HEK293 (cell line): ENCODE measurements at regions not wholly inside any gene's neighbourhood (a gene's known extent, or its start where the extent isn't known, plus 50 kb on each side); places are given as distances from the start of the nearest gene placed in this dataset.

Source experiments
- CTCF ChIA-PET: fragments of 350-600 bp; formaldehyde crosslinking; extraction: SDS; loops from one replicate; lab custom pipeline; 2021; ENCODE audit warnings: antibody characterized with exemption; lab: Yijun Ruan, JAX
- POLR2A ChIA-PET: fragments of 300-600 bp; formaldehyde crosslinking; extraction: SDS; loops from one replicate; lab custom pipeline; 2020; ENCODE audit warnings: antibody characterized with exemption, inconsistent platforms; lab: Yijun Ruan, JAX
- H3K27ac ChIP-seq: fragments of 200-500 bp; sonication (Bioruptor generic); 2 replicates; pipeline ENCODE4 v1.5.1; 2014; ENCODE audit warnings: low read depth, low read length, control low read depth, inconsistent platforms; ENCODE audit errors: extremely low read depth
- H3K36me3 ChIP-seq, 2 experiments: fragments of 200-500 bp in 1 of 2; sonication (Bioruptor generic) in 1 of 2; 1 replicate in 1 of 2; 2 replicates in 1 of 2; pipeline ENCODE4 v1.5.1; 2014 to 2017; ENCODE audit warnings: inconsistent platforms in 2 of 2, low read length in 2 of 2; ENCODE audit not compliant: control insufficient read depth in 2 of 2, insufficient read depth in 1 of 2
- H3K4me1 ChIP-seq: fragments of 200-500 bp; sonication (Bioruptor generic); 2 replicates; pipeline ENCODE4 v1.5.1; 2014; ENCODE audit warnings: mild to moderate bottlenecking, low read length, inconsistent platforms; ENCODE audit not compliant: control insufficient read depth, insufficient read depth
- H3K4me3 ChIP-seq: 2 replicates; pipeline ENCODE4 v1.5.1; 2011; ENCODE audit warnings: low read depth, mild to moderate bottlenecking, control low read depth, low read length, moderate library complexity
- H3K9me3 ChIP-seq: fragments of 200-500 bp; sonication (Bioruptor generic); 2 replicates; pipeline ENCODE4 v1.5.1; 2014; ENCODE audit warnings: low read depth, low read length, inconsistent platforms; ENCODE audit not compliant: control insufficient read depth, insufficient read depth
- EGR2 ChIP-seq: fragments of 450-650 bp; formaldehyde crosslinking; IDR thresholded peaks from 2 replicates; pipeline ENCODE4 v1.5.1; 2016; ENCODE audit warnings: low read depth, missing biosample characterization, missing genetic modification characterization
- FEZF1 ChIP-seq: fragments of 450-650 bp; formaldehyde crosslinking; IDR thresholded peaks from 2 replicates; pipeline ENCODE4 v1.5.1; 2016; ENCODE audit warnings: missing biosample characterization, missing genetic modification characterization
- KLF1 ChIP-seq: fragments of 450-650 bp; formaldehyde crosslinking; IDR thresholded peaks from 2 replicates; pipeline ENCODE4 v1.5.1; 2016; ENCODE audit warnings: missing biosample characterization, missing genetic modification characterization
- SCRT1 ChIP-seq: fragments of 450-650 bp; formaldehyde crosslinking; IDR thresholded peaks from 2 replicates; pipeline ENCODE4 v1.5.1; 2016; ENCODE audit warnings: missing biosample characterization, missing genetic modification characterization, borderline replicate concordance
- SP2 ChIP-seq: fragments of 450-650 bp; formaldehyde crosslinking; IDR thresholded peaks from 2 replicates; pipeline ENCODE4 v1.5.1; 2016; ENCODE audit warnings: missing biosample characterization, missing genetic modification characterization
- TCF7L2 ChIP-seq: IDR thresholded peaks from 2 replicates; pipeline ENCODE4 v1.6.1; 2011; ENCODE audit warnings: low read depth, mild to moderate bottlenecking, inconsistent platforms, low read length, moderate library complexity, borderline replicate concordance
- YY1 ChIP-seq: fragments of 450-650 bp; formaldehyde crosslinking; IDR thresholded peaks from 2 replicates; pipeline ENCODE4 v1.5.1; 2018; ENCODE audit warnings: missing biosample characterization, missing genetic modification characterization
- ZIC2 ChIP-seq: fragments of 450-650 bp; formaldehyde crosslinking; IDR thresholded peaks from 2 replicates; pipeline ENCODE4 v1.5.1; 2016; ENCODE audit warnings: missing biosample characterization, missing genetic modification characterization
- ZNF112 ChIP-seq: fragments of 450-650 bp; formaldehyde crosslinking; IDR thresholded peaks from 2 replicates; pipeline ENCODE4 v1.5.0; 2017; ENCODE audit warnings: missing biosample characterization, missing genetic modification characterization
- ZNF184 ChIP-seq: fragments of 450-650 bp; IDR thresholded peaks from 2 replicates; pipeline ENCODE4 v1.5.1; 2018; ENCODE audit warnings: missing biosample characterization, mild to moderate bottlenecking, missing genetic modification characterization
- ZNF266 ChIP-seq: fragments of 450-650 bp; formaldehyde crosslinking; IDR thresholded peaks from 2 replicates; pipeline ENCODE4 v1.5.1; 2016; ENCODE audit warnings: missing biosample characterization, missing genetic modification characterization, low read depth
- ZNF350 ChIP-seq: fragments of 450-650 bp; formaldehyde crosslinking; IDR thresholded peaks from 2 replicates; pipeline ENCODE4 v1.5.0; 2017; ENCODE audit warnings: missing biosample characterization, mild to moderate bottlenecking, missing genetic modification characterization
- ZNF394 ChIP-seq: fragments of 450-650 bp; formaldehyde crosslinking; IDR thresholded peaks from 2 replicates; pipeline ENCODE4 v1.5.1; 2016; ENCODE audit warnings: missing biosample characterization, missing genetic modification characterization, mild to moderate bottlenecking, moderate library complexity, borderline replicate concordance
- ZNF423 ChIP-seq: fragments of 450-650 bp; formaldehyde crosslinking; IDR thresholded peaks from 2 replicates; pipeline ENCODE4 v1.5.1; 2016; ENCODE audit warnings: missing biosample characterization, missing genetic modification characterization
- ZNF433 ChIP-seq: fragments of 450-650 bp; formaldehyde crosslinking; IDR thresholded peaks from 2 replicates; pipeline ENCODE4 v1.5.1; 2016; ENCODE audit warnings: missing biosample characterization, missing genetic modification characterization, low read depth
- ZNF596 ChIP-seq: fragments of 450-650 bp; IDR thresholded peaks from 2 replicates; pipeline ENCODE4 v1.5.0; 2018; ENCODE audit warnings: missing biosample characterization, mild to moderate bottlenecking, missing genetic modification characterization, moderate library complexity
- ZNF660 ChIP-seq: fragments of 450-650 bp; IDR thresholded peaks from 2 replicates; pipeline ENCODE4 v1.5.1; 2018; ENCODE audit warnings: missing biosample characterization, mild to moderate bottlenecking, missing genetic modification characterization
- ZNF664 ChIP-seq: fragments of 450-650 bp; formaldehyde crosslinking; IDR thresholded peaks from 2 replicates; pipeline ENCODE4 v1.5.1; 2016; ENCODE audit warnings: missing biosample characterization, missing genetic modification characterization
- ZNF670 ChIP-seq: fragments of 450-650 bp; formaldehyde crosslinking; IDR thresholded peaks from 2 replicates; pipeline ENCODE4 v1.5.1; 2016; ENCODE audit warnings: missing biosample characterization, missing genetic modification characterization, low read depth
- ZNF701 ChIP-seq: fragments of 450-650 bp; formaldehyde crosslinking; IDR thresholded peaks from 2 replicates; pipeline ENCODE4 v1.5.1; 2016; ENCODE audit warnings: missing biosample characterization, missing genetic modification characterization
- ZNF777 ChIP-seq: fragments of 450-650 bp; formaldehyde crosslinking; IDR thresholded peaks from 2 replicates; pipeline ENCODE4 v1.5.1; 2017; ENCODE audit warnings: missing biosample characterization, missing genetic modification characterization, borderline replicate concordance
- TF ChIP-seq, protein P1 (sequence below): fragments of 450-650 bp; IDR thresholded peaks from 2 replicates; pipeline ENCODE4 v1.5.1; 2018; ENCODE audit warnings: missing biosample characterization, mild to moderate bottlenecking, missing genetic modification characterization
- TF ChIP-seq, protein P2 (sequence below): fragments of 450-650 bp; formaldehyde crosslinking; IDR thresholded peaks from 2 replicates; pipeline ENCODE4 v1.5.1; 2017; ENCODE audit warnings: missing biosample characterization, missing genetic modification characterization
- TF ChIP-seq, protein P3 (sequence below): fragments of 450-650 bp; formaldehyde crosslinking; IDR thresholded peaks from 2 replicates; pipeline ENCODE4 v1.5.1; 2016; ENCODE audit warnings: missing biosample characterization, missing genetic modification characterization
- TF ChIP-seq, protein P4 (sequence below): fragments of 450-650 bp; formaldehyde crosslinking; IDR thresholded peaks from 2 replicates; pipeline ENCODE4 v1.5.1; 2016; ENCODE audit warnings: missing biosample characterization, missing genetic modification characterization

DNA sequence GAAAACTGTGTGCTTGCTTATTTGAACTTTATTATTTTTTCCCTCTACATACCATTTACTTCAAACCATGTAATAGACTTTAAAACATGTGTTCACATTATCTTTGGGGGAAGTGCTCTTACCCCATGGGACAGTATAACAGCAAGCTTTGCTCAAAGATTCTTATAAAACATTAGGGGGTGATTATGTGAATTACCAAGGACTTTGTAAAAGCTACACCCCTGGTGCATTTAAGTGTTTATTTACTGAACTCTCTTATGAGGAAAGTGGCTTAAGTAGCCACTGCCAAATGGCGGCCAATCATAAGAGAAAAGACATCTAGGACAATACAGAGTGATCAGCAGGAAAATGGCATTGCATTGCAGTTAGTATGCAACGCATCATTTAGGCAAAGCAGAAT, 70.3 kb downstream of the CAPZA3 start:
- no peaks in the 10 kb centered on the region for H3K36me3 ChIP-seq
- no peaks in the 10 kb centered on the region for H3K4me1 ChIP-seq
- H3K9me3 ChIP-seq = no peaks in the 10 kb centered on the region
- no peak overlapping the region for H3K4me3 ChIP-seq
- H3K27ac ChIP-seq = no peak overlapping the region
- TF ChIP-seq KLF1 (tag by site-specific recombination) = no peak
- TF ChIP-seq ZNF350 (tag by site-specific recombination) = no peak
- TF ChIP-seq ZNF596 = no peak
- no peak for TF ChIP-seq ZNF660 (tag by site-specific recombination)
- TF ChIP-seq SP2 = no peak
- no peak for TF ChIP-seq ZNF184 (tag by site-specific recombination)
- TF ChIP-seq, protein P1, sequence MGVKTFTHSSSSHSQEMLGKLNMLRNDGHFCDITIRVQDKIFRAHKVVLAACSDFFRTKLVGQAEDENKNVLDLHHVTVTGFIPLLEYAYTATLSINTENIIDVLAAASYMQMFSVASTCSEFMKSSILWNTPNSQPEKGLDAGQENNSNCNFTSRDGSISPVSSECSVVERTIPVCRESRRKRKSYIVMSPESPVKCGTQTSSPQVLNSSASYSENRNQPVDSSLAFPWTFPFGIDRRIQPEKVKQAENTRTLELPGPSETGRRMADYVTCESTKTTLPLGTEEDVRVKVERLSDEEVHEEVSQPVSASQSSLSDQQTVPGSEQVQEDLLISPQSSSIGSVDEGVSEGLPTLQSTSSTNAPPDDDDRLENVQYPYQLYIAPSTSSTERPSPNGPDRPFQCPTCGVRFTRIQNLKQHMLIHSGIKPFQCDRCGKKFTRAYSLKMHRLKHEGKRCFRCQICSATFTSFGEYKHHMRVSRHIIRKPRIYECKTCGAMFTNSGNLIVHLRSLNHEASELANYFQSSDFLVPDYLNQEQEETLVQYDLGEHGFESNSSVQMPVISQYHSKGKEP (tag by site-specific recombination) = no peak
- TF ChIP-seq, protein P2, sequence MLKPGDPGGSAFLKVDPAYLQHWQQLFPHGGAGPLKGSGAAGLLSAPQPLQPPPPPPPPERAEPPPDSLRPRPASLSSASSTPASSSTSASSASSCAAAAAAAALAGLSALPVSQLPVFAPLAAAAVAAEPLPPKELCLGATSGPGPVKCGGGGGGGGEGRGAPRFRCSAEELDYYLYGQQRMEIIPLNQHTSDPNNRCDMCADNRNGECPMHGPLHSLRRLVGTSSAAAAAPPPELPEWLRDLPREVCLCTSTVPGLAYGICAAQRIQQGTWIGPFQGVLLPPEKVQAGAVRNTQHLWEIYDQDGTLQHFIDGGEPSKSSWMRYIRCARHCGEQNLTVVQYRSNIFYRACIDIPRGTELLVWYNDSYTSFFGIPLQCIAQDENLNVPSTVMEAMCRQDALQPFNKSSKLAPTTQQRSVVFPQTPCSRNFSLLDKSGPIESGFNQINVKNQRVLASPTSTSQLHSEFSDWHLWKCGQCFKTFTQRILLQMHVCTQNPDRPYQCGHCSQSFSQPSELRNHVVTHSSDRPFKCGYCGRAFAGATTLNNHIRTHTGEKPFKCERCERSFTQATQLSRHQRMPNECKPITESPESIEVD (tag by site-specific recombination) = 0 out of 2 replicates have a peak, but pooled peaks have one; percentile 13
- 0 out of 2 replicates have a peak, but pooled peaks have one; percentile 21 for TF ChIP-seq ZNF423 (tag by site-specific recombination)
- TF ChIP-seq YY1 = no peak; the same call in 1 of the 2 replicates
- no peak for TF ChIP-seq ZNF670 (tag by site-specific recombination)
- TF ChIP-seq ZNF664 (tag by site-specific recombination) = no peak
- TF ChIP-seq, protein P3, sequence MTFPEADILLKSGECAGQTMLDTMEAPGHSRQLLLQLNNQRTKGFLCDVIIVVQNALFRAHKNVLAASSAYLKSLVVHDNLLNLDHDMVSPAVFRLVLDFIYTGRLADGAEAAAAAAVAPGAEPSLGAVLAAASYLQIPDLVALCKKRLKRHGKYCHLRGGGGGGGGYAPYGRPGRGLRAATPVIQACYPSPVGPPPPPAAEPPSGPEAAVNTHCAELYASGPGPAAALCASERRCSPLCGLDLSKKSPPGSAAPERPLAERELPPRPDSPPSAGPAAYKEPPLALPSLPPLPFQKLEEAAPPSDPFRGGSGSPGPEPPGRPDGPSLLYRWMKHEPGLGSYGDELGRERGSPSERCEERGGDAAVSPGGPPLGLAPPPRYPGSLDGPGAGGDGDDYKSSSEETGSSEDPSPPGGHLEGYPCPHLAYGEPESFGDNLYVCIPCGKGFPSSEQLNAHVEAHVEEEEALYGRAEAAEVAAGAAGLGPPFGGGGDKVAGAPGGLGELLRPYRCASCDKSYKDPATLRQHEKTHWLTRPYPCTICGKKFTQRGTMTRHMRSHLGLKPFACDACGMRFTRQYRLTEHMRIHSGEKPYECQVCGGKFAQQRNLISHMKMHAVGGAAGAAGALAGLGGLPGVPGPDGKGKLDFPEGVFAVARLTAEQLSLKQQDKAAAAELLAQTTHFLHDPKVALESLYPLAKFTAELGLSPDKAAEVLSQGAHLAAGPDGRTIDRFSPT = no peak
- TF ChIP-seq ZIC2 = peak; percentile 77
- no peak for TF ChIP-seq SCRT1
- TF ChIP-seq ZNF433 (tag by site-specific recombination) = no peak
- TF ChIP-seq ZNF266 (tag by site-specific recombination) = no peak
- TF ChIP-seq, protein P4, sequence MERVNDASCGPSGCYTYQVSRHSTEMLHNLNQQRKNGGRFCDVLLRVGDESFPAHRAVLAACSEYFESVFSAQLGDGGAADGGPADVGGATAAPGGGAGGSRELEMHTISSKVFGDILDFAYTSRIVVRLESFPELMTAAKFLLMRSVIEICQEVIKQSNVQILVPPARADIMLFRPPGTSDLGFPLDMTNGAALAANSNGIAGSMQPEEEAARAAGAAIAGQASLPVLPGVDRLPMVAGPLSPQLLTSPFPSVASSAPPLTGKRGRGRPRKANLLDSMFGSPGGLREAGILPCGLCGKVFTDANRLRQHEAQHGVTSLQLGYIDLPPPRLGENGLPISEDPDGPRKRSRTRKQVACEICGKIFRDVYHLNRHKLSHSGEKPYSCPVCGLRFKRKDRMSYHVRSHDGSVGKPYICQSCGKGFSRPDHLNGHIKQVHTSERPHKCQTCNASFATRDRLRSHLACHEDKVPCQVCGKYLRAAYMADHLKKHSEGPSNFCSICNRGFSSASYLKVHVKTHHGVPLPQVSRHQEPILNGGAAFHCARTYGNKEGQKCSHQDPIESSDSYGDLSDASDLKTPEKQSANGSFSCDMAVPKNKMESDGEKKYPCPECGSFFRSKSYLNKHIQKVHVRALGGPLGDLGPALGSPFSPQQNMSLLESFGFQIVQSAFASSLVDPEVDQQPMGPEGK (tag by site-specific recombination) = no peak
- TF ChIP-seq ZNF701 (tag by site-specific recombination) = no peak
- TF ChIP-seq ZNF112 (tag by site-specific recombination) = no peak
- TF ChIP-seq ZNF777 (tag by site-specific recombination) = no peak
- TF ChIP-seq FEZF1 (tag by site-specific recombination) = peak; percentile 78
- TF ChIP-seq TCF7L2 = no peak
- TF ChIP-seq ZNF394 (tag by site-specific recombination) = no peak
- no peak for TF ChIP-seq EGR2
- TF ChIP-seq, all 188 proteins: peak for 4
- ChIA-PET POLR2A (no interaction called here), CTCF (no interaction called here)
